ELF-1 (cell line): ENCODE measurements at regions not wholly inside any gene's neighbourhood (a gene's known extent, or its start where the extent isn't known, plus 50 kb on each side); places are given as distances from the start of the nearest gene placed in this dataset.

Source experiments
- DNase-seq: peaks from one replicate; pipeline ENCODE4 v3.0.0-alpha.2; 2016; ENCODE audit warnings: low read depth, low spot score

DNA sequence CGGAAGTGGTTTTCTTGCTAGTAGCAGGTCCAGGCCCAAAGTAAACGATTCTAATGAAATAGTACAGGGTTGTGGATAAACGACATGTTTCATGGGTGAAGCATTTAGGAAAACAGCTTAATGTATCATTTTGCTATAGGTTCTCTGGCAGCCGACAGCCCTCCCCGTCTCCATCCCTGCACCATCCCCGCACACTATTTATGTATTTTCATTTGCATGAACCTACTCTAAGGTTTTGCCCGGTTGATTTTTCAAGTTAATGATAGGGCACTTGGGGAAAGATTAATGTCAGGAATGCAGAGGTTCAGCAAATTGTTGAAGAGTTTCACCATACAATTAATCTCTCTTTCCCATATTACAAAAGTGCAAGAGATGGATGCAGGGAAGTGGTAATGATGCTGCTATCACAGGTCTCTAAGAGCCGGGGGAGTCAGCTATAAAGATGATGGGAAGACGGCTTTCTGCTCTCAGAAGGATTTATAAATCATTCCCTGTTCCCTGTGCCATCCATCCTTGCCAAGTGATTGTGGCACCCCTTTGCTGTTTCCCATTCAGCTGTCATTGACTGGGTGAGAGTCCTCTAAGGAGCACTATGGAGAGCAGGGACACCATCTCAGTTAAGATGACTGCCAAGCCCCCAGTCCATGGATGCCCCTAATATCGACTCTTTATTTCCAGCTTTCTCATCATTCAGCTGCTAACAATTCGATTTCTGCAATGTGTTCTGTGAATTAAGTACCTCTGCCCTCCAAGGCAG lies 186.3 kb downstream of the IRS2 start:
- DNase-seq: no peak

DNA sequence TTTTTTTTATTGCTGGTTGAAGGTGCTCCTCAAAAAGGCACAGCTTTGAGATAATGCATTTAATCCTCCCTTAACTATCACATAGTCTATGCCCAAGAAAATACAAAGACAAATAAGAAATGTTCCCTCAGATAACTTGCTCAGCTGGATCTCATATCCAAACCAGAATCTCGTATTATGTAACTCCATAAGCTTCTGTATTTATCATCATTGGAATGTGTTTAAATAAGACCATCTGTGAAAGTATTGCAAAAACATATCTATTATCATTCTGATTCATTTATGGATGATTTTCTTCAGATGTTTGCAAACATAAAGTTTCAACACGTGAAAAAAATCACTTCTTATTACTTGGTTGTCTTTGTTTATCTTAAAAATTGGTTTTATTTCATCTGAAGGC lies 190.9 kb downstream of the IRS2 start:
- DNase-seq: no peak

DNA sequence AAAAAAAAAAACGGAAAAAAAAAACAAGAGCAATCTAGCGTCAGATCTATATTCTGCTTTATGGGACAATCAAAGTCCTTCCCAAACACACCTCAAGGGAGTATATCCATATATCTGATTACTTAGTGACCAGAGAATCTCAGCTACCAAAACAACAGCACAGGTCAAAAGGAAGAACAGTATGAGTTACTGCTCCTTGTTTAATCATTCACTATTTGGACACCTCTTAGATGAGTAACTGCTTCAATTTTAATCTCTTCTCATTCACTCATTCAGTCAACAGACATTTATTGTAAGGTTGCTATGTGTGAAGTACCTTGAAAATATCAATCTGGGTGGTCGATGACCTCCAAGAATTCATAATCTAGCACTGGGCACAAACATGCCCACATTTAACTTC lies 193.2 kb downstream of the IRS2 start:
- DNase-seq: no peak

DNA sequence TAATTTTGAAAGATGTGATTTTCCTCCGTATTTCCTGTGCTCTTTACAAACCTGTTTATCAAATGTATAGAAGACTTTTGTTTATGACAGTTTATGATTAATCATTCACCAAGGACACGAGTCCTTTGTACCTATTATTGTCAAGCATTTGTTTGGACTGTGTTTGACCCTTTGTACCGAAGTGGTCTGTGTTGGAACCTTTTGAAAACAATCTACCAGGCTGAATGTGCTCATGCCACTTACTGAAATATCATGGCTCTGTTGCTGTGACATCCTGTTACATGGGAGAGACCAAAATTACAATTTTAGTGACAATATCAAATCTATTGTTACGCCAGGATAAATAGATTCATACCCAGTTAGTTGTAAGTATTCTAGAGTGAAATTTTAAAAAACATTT lies 193.6 kb downstream of the IRS2 start:
- DNase-seq: no peak

DNA sequence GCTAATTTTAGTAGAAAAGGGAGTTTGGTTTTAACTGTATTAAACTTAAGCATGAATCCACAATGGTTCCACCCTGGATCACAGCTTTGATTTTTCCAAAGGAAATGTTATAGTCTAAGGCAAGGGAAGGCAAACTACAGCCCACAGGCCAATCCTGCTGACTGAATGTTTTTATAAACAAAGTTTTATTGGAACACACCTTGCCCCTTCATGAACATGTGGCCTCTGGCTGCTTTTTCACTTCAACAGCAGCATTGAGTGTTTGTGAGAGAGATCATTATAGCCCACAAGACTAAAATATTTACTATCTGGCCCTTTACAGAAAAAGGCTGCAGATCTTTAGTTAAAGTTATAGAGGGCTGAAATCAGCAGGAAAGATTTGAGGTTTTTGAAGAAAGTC lies 198.7 kb downstream of the IRS2 start:
- no peak for DNase-seq

DNA sequence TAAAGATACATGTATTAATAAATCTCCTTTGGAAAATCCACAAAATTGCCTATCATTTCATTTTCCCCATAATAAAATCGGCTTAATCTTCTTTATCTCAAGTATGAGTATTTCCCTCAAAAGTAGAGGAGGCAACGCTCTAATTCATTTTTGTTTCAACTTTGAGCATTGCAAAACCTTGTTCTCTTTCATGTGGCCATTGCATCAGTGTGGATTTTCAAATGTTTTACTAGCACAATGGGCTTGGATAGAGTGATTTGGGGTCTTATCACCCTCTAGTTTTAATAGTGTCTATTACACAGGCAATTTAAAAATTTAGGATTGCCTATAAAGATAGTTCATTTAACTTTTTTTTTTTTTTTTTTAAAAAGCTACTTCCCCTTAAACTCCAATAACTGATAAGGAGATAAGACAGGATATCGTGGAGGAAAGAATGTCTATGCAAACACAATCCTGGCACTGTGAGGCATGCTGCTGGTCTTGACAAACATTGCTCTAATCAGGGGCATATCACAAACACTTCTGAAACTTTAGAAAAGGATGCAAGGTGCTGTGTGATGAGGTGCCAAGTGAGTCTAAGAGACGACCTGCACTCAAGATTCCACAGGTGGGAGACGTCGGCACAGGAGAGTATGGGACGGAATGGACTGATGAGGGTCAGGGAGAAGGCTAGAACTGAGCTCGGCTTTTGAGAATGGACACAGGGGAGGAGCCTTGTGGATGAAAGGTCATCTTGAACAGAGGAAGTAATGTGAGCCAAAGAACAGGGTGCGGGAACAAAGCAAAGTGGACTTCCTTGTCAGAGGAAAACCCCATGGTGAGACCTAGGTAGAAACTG lies 199.7 kb downstream of the IRS2 start:
- DNase-seq: no peak

DNA sequence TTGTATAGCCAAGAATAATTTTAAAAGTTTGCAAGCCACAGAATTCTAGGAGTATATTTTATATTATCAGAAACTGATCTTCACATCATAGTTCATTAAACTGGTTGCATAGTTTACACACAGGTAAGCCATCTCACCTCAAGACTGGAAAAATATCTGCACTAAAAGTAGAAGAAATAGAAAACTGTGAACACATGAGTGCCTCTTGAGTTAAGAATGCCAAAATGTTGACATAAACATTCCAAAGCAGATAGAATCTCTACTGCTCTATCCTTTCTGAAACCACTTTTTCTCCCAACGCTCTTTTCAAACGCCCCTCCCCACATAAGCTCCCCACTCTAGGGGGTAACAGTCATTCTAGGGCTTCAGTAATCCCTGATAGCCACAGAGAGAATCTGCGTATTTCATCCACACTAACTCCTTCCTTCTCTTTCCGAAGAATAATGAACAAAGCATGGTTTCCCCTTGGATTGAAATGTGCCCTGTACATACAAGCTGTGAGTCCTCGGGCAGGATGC lies 201.5 kb downstream of the IRS2 start:
- no peak for DNase-seq

DNA sequence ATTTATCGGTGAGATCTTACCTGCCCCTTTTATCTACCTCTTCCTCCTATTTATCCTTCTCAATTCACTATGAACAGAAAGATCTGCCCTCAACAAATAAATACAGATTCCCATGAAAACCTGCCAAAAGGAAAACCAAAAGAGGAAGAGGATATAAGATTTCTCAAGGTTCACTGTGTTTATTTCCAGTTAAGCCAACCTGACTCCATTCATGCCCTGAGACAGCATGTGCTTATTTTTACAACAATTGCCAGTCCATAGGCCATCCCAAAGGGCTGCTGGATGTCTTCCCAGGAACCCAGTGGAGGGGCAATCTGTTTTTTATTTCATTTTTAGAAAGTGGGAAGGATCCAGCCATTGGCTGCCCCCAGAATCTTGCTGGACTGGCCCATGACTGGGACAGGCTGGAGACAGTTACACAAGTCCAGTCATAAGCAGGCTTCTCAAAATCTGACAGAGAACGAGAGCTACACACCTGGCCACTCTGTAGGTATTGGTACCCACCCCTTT lies 209.1 kb downstream of the IRS2 start:
- DNase-seq: no peak

DNA sequence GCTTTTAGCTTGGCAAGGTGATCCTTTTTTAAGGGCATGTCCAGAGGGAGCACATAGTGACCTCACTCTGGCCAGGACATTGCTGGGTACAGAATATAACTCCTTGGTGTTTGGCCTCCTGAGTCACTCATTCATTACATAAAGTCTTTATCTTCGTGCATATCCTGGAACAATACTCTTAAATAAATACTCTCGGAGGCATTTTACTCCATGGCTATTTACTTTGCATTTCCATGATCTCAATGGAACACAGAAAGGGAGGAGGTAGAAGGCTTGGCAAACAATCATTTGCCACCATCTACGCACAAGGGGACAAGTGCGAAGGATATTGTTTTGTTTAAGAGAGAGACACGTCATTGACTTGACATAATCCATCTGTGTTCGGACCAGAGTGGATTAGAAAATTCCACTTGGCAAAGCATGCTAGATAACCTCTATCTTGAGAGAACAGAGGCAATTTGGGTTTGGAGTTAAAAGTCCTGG lies 210.0 kb downstream of the IRS2 start:
- DNase-seq: no peak

DNA sequence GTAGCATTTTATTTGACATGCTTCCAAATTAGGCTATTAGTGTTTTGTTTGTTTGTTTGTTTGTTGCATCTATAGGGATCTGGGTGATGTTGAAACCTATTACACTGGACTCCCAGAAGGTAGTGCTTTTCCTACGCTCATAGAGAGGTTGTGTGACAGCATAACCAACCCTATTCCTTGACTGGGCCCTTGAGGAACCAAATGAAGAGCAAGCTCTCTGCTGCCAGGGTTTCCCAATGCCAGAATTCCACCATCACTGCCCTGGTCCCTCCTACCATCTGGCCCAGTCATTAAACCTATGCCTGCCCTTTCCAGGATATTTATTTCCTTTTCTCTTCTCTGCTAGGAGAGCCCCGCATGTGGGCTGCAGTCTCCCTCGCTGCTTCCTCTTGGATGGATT lies 210.6 kb downstream of the IRS2 start:
- no peak for DNase-seq

DNA sequence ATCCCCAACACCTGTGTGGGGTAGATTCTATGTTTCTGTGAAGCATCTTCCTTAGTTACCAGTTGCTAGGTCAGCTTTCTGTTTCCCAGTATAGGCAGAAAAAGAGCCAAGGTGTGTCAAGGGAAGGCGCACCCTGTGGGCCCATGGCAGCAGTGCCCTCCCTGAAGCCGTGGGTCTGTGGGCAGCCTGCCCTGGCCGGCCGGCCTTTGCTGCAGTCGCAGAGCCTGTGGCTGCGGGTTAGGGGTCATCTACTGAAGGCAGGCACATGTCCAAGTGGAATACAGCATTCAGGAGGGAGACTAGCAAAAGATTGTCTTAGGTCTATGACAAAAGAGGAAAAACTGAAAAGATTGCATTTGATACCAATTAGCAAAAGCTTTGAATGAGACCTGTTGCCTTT lies 214.0 kb downstream of the IRS2 start:
- DNase-seq: no peak

DNA sequence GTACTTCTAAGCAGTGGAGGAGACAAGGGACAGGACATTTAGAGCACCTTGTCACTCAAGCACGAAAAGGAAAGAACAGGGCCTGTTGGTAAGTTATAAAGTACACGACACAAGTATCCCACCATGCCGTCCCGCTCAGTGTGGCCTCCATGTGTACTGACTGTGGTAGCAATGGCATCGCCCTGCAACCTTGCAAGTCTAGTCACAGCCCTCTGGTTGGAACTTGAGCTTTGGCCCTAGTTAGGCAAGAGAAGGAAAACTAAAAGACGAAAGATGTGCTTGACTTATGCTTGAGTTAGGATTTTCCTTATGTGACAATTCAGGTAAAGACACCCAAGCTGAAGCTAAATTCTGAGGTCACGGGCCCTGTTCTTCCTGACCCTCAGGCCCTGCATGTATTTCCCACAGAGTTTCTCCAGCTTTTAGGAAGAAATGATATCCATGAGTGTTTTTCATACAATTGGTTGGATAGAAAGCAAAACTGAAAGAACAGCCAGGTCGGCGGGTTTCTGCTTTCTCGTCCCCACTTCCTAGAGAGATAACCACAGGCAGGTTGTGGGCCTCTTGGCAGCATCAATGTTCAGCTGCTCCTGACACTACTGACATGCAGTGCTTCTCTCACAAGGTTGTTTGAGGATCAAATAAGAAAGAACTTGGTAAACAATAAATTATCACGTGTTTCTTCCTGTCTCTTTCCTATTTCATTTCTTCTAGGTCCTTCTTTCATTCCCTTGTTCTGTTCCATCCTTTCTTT lies 216.2 kb downstream of the IRS2 start:
- DNase-seq: no peak

DNA sequence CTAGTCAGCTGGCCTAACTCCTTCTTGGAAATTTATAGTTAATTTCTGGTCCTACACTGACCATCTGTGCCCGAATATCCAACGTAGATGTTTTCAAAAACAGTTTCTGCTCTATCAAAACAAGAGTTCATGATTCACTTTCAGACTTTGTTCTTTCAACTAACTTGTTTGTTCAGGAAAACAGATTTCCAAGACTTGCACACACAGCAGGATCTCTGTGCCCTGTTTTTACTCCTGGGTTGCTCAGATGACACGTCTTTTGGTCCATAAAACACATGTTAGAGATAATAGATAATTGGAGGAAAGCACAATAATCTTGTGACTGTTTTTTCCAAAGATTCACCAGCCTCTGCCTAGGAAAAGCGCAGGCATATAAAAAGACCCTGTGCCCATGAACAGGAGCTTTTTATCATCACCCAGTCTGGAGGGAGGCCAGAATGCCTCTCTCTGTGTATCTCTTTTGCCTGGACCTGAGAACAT lies 218.0 kb downstream of the IRS2 start:
- no peak for DNase-seq

DNA sequence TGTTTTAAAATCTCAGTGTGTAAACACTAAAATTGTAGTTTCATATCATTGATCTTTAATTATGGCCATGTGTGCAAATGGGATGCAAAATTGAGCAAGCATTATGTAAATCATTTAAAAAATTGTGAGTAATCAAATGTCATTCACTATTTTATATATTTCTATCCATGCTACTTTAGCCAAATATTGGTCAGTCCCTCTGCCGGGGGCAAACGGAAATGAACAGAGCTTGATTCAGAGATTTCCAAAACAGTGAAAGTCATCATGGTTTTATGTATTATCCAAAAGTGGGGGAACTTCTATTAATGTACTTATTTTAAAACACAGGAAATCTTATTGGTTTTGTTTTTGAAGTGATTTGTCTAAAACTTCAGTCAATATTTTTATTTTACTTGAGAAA lies 219.1 kb downstream of the IRS2 start:
- DNase-seq: no peak

DNA sequence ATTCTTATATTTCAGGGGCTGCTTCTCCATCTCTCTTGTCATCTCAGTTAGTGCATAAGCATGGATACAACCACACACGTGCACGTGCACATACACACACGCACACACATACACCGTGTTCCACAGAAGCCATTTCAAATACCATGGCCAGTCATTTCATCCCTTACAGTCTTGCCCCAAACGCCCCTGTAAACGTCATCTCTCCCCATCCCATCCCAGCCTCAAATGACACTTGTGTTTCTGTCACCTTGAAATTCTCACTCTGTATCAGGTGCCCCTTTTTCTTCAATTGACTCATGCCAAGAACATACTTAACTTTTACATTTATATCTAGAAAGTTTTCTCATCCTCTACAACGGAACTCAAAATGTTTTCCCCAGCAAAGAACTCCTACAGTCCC lies 220.5 kb downstream of the IRS2 start:
- DNase-seq: no peak

DNA sequence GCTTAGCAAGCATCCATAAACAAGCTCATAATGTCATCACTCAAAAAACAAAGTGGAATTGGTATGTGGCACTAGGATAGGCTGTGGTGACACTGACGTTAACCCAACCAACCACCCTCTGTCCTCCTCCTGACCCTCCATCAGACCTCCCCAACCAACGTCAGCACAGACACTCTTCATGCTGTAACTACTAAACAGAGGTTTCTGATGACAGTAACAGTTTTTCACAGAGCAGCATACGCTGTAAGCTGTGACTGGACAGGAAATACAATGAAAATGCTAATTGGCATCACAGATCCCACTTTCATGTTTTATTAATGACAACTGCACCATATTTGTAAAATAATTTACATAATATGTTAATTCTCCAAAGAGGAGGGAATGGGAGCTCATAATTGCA lies 238.0 kb downstream of the IRS2 start:
- DNase-seq: no peak

DNA sequence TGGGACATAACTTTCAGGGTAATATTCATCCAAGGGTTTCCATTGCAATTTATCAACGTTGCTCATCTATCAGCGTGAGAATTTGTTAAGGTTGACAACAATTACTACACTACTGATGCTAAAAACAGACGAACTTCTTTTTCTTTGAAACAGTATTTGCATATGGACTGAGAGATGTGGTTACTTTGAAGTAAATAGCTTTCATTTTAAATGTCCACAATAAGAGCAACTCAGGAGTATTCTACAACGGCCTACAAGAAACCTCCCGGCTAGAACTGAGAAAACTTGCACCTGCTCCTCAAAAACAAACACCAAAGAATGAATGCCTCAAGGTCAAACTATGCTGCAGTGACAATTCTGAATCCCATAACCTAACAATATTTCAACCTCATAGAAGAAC lies 238.4 kb downstream of the IRS2 start:
- no peak for DNase-seq

DNA sequence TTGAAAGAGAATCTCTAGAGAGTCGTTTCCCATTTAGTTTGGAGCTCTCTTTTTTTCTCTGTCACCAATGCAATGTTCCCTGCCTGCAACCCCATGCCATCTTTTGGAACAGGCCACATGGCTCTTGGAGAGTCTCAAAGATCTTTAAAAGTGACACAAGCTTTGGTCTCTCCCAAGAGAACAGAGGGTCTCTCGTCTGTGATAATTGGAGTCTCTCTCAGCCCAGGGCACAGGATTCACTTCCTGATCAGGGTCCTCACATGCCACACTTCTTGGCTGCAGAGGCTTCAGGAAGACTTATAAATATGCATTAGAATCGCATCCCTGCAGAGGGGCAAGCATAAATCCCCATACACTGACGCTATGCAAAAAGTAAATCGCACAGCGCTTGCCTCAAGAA lies 240.5 kb downstream of the IRS2 start:
- DNase-seq: no peak

DNA sequence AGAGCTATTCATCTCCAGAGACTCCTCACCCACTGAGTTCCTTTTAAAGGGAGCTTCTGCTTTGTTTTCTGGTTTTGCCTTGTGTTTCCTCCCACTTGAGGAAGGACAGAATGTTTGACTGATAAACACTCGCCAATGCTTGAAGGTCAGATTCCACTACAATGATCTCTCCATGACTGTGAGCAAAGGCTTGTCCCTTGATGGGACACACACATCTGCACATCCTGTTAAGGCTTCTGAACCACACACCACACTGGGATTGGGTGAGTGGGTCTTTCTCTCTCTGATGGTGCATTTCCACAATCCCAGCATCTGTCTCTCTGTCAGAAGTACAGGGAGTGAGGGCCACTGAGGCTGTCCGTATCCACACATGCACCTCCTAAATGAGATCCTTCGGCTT lies 245.3 kb downstream of the IRS2 start:
- DNase-seq: no peak

DNA sequence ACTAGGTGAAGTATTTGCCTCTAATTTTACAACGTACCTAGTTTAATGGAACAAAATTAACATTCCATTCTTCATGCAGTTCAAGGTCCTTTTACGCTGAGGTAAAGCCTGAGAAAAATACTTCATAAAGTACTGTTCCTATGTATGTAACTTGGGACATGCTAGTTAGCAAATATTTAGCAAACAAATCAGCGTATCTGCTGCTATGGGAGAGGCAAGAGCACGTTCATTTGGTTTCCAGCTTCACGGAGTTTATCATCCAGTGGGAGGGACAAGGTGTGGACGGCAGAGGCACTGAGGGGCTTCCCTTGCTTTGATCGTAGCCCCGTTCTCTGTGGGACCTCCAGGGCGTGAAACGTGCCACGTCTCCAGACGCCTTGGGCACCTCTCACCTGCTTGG lies 248.8 kb downstream of the IRS2 start:
- no peak for DNase-seq

DNA sequence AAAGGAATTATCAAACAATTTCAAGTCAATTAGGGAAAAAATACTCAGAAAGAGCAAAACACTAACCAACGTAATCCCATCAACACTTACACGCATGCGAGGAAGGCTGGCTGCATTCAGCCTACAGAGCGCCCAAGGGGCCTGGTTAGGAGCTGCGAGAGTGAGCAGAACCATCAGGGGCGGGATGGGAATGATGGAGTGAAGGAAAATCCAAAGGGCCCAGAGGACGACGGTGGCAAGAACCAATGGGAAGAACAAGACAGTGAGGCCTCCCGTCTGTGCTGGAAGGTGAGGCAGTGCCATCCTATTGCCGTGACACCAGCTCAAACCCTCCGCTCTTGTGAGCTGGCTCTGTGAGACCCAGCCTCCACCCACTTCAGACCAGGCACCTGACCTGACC lies 253.0 kb downstream of the IRS2 start:
- no peak for DNase-seq

DNA sequence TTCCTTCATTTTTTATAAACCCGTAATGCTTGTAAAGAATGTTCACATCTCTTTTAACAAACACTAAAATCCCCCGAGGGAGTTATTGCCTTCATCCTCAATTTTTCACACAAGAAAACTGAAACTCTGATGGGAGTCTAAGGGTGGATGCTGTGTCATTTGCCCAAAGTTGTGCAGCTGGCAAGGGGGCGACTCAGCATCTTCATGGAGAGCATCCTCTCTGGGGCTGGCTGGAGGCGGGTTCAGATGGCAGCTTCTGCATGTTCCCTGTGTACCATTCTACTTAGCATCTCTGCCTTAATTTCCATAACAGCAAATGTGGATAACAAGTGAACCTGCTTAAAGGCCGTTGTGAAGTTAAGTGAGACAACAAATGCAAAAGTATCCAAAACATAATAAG lies 256.4 kb downstream of the IRS2 start:
- DNase-seq: no peak
